NCI-H1436 (cell line): ENCODE measurements at regions not wholly inside any gene's neighbourhood (a gene's known extent, or its start where the extent isn't known, plus 50 kb on each side); places are given as distances from the start of the nearest gene placed in this dataset.

Experiments used
- DNase-seq: peaks from one replicate; lab custom pipeline; 2025; lab: John Stamatoyannopoulos, UW

GRCh38 chr21:18191139-18191538, 53.5 kb upstream of the CHODL start:
- DNase-seq: no peak

DNA sequence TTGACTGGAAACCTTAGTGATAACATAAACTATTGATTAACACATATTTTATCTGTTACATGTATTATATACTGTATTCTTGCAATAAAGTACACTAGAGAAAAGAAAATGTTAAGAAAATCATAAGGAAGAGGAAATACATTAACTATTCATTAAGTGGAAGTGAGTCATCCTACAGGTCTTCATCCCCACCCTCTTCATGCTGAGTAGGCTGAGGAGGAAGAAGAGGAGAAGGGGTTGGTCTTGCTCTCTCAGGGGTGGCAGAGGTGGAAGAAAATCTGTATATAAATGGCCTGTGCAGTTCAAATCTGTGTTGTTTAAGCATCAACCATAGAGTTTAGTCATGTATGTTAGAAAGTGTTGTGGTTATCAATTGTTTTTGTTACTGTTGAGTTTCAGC, 66.1 kb upstream of the CHODL start:
- no peak for DNase-seq

DNA sequence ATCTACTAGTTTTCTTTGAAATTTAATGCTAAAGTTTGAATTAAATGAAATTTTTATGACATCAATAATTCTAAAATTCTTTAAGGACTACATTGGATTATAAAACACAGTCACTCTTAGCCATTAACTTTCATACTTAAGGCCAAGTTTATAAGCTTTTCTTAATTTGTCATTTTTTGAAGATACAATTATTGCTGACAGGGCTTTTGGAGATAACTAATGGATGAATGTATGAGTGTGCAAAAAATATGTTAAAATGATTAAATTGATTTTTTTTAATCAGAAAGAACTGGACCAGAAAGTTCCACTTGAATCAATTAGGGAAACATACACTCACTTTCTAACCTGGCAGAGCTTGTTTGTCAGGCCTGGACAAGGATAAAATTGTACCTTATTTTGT, 70.3 kb upstream of the CHODL start:
- no peak for DNase-seq

DNA sequence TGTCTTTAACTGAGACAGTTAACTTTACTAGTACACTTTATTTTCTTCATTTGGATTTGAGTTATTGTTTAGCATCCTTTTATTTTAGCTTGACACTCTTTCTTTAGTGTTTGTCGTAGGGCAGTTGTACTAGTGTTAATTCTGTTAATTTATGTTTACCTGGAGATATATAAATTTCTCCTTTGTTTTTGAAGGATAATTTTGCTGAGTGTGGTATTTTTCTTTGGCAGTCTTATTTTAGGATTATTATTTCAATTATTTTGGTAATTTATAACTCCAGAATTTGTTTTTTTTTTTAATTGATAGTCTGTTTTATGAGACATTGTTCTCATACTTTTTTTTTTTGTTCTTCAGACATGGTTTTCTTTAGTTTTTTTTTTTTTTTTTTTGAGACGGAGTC, 73.8 kb upstream of the CHODL start:
- no peak for DNase-seq

DNA sequence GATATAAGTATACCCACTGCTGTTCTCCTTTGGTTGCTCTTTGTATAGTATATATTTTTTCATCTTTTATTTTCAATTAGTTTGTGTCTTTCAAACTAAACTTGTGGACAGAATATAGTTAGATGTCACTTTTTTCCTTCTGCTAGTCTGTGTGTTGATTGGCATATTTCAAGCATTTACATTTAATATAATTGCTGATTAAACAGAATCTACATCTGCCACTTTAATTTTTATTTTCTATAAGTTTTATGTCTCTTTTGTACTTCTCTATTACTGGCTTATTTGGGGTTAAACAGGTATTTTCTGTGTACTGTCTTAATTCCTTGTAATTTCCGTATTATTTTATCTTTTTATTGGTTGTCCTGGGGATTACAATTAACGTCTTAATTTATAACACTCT, 74.4 kb upstream of the CHODL start:
- no peak for DNase-seq

GRCh38 chr21:18168108-18168507, 76.5 kb upstream of the CHODL start:
- DNase-seq: no peak

DNA sequence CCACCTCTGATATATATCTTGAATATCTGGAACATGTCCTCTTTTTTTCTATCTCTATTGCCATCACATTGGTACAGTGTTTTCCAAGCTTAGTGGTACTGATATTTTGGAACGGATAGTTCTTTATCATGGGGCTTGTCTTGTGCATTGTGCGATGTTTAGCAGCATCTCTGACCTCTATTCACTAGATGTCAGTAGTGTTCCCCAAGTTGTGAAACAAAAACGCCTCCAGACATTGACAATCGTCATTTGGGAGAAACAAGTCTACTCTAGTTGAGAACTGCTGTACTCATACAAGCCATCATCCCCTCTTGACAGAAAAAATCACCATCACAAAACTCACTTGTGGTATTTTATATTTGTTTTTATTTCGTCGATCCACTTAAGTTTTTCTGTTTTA, 79.7 kb upstream of the CHODL start:
- DNase-seq: no peak

DNA sequence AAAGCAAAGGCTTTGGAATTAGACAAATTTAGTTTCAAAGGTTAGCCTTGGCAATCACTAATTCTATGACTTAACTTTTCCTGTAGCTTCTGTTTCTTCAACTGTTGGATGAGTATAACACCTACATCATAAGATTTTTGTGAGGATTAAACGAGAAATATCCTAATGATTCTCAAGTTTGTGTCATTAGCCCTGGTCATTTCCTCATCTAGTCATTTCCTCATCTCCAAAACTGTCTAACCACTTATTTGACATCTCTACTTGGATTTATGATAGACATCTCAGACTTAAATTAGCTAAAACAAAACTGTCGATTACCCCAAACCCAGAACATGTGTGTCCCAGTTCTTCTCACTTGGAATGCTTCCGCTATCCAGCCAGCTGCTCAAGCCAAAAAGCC, 80.2 kb upstream of the CHODL start:
- no peak for DNase-seq

GRCh38 chr21:18163956-18164355, 80.7 kb upstream of the CHODL start:
- no peak for DNase-seq

DNA sequence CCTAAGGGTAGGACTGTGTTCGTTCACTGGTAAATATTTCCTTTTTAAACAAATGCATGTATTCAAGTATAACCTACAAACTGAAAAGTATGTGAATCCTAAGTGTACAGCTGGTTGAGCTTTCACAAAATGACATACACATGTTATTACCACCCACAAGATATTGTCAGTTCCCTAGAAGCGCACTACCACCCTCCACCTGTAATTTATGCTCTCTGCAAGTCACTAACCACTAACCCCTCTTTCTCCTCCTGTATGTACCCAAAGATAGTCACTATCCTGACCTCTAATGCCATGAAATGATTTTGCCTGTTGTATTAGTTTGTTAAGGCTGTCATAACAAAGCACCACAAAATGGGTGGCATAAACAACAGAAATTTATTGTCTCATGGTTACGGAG, 82.8 kb upstream of the CHODL start:
- DNase-seq: no peak

DNA sequence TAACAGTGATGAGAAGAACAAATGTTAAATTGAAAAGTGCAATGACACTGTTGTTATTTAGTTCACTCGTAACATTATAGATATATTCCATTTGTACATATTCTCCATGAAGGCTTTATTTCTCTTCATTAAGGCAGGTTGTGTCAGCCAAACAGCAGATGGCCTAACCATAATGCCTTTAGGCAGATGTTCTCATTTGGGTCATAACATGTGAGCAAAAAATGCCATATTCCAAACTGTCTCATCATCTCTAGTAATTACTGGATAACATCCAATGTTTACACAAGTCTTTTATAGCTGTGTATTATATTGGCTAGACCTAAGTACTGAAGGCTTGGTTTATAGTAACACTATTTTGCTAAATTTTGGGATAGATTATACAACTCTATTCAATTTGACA, 87.2 kb upstream of the CHODL start:
- no peak for DNase-seq

DNA sequence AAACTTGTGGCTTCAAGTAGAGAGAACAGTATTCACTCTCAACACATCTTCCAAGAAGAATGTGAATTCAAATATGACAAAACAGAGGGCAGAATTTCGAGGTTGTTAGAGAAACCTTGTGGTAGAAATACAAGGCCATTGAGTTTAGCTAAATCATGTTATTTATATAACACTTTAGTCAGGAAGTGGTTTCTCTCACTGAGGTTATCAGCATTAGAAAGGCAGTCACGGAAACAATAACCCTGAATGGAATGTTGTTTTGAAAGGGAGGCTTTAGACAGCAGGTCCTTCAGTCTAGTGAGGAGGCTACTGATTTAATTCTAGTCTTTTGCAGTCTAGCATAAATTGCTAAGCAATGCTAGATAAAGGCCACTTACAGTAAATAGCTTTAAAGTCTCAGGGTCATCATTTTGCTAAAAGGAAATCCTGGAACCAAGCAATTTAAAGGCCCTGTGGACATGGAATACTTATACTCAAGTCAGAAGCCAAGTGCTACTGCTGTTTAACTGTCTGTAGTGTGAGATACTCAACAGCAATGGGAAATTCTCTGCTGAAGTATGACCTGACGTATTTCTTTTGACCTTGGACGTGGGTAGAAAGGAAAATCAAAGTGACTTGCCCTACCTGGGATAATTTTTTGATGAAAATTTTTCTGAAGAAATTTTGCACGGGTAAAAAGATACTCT, 89.0 kb upstream of the CHODL start:
- DNase-seq: no peak

DNA sequence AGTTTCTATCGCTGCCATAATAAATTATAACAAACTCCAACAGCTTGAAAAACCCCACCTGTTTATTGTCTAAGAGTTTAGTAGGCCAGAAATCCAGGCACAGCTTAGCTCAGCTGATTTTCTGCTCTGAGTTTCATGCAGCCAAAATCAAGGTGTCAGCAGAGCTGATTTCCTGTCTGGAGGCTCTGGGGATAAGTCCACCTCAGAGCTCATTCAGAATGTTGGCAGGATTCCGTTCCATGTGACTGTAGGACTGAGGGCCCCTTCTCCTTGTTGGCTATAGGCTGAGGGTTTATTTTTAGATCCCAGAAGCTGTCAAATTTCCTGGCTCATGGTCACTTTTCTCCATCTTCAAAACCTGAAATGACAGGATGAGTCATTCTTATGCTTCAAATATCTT, 91.6 kb upstream of the CHODL start:
- no peak for DNase-seq

DNA sequence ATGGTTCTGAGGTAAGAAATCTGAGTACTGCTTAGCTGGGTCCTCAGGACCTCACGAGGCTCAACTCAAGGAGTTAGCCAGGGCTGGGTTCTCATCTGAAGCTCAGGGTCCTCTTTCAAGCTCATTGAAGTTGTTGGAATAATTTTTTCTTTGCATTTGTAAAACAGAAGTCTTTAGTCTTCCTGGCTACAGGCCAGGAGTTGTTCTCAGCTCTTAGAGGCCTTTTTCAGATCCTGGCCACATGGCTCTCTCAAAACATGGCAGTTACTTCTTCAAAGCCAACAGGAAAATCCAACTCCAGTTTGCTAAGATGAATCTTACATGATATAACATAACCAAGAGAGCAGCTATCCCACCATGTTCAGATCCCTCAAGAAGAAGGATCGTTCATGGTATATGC, 92.3 kb upstream of the CHODL start:
- DNase-seq: no peak

DNA sequence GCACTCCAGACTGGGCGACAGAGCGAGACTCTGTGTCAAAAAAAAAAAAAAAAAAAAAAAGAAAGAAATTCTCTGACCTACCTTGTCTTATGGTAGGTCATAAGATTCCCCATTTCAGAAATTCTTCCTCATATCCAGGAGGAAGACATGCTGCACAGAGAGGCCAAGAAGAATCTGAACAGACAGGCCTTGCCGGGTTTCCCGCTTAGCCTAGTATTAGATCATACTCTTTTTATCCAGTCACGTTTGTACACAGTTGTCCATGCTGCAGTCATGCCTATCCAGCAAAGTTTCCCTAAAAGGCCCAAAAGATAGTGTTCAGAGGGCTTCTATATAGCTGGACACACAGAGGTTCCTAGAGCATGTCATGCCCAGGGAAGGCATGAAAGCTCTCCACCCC, 93.6 kb upstream of the CHODL start:
- no peak for DNase-seq

- no peak for DNase-seq
Observed at GRCh38 chr21:18148401-18148800, 96.2 kb upstream of the CHODL start.

DNA sequence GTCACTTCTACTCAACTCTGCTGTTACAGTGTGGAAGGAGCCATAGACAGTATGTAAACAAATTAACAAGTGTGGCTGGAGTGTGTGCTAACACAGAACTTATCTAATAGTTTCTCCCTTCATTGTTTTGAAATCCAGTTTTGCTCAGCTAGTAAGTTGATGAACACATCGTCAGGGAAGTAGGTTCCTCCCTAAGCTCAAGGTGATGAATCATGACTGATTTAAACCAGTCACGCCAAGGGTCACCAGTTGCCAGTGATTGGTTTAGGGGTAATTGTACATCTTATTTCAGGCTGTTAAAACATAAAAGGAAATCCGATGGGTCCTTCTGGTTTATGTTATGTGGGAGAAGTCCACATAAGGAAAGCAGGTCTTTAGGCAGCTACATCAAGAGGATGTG, 97.0 kb upstream of the CHODL start:
- DNase-seq: no peak

DNA sequence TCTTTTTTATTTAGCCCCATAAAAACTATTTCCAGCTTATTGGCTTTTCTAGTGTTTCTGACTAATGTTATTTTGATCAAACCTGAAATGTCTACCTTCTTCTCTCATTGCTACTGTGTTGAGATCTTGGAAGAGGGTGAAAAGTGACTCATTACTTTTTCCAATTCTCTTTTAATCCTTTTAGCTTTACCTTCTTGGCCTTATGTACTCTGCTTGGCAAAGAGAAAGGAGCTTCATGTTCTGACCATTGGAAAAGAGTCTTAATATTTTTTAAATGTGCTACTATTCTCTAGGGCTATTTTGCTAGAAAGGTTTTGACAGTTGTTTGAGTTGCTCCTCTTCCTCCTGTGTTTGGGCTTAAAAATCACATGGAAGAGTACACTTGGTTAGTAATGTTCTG, 97.8 kb upstream of the CHODL start:
- DNase-seq: no peak

GRCh38 chr21:18144339-18144738, 100.3 kb upstream of the CHODL start:
- DNase-seq: no peak

GRCh38 chr21:18142655-18143054, 102.0 kb upstream of the CHODL start:
- peak; percentile 43 for DNase-seq

DNA sequence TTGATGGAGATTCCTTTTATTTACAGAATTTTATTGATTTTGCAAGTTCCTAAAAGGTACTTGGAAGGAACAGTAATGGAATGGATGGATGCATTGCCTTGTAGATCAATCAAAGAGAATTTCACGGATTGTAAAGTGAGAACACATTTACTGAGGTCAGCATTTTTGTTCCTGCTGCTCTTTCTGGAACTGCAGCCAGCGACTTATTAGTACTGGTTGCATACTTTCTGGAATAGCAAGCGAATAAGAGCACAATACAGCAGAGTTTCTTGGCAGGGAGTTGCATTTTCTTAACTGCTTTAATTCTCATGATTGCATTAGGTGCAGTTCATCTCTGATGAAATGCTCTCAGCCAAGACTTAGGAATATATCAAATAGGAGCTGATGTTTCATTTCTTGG, 106.1 kb upstream of the CHODL start:
- DNase-seq: no peak

- no peak for DNase-seq
Observed at GRCh38 chr21:18129526-18129925, 115.1 kb upstream of the CHODL start.

DNA sequence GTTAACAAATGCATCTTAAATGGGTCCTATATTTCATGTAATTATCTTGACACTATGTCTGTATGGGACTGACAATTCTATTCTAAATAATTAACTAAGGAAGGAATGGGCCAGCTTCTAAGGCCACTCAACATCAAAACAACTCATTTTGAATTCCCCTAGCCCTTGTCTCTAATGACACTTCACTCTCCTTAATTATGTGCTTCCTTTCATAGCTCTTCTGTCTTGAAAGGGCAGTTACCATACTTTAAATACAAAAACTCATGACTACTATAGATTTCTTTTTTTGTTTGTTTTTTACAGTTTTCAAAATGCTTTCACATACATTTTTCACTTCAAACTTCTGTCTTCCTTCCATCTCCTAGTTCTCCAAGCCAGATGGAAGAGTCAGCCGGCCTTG, 126.1 kb upstream of the CHODL start:
- no peak for DNase-seq

- DNase-seq: no peak
Observed at GRCh38 chr21:18117176-18117575, 127.5 kb upstream of the CHODL start.

DNA sequence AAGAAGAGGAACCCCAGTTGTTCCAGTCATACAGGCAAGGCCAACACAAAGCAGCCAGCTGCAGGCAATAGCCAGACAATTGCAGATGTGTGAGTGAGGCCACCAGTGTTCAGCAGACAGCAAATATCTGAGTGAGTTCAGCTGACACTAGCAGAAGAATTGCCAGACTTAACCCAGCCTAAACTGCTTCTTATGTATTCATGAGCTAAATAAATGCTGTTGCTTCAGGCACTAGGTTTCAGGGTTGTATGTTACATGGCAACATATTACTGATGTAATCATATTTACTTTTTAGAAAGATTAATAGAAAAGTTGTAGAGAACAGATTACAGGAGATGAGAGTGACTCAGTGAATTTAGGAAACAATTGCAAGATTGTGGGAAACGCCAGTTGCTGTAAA, 129.8 kb upstream of the CHODL start:
- no peak for DNase-seq
